22Rv1 (cell line): ENCODE measurements at regions not wholly inside any gene's neighbourhood (a gene's known extent, or its start where the extent isn't known, plus 50 kb on each side); places are given as distances from the start of the nearest gene placed in this dataset.
A peak's percentile ranks its signal among the peaks of the same experiment; 100 is the strongest.

Experiments
- H3K27ac ChIP-seq: fragments of 450-650 bp; 2 replicates; pipeline ENCODE4 v1.5.1; 2017
- CTCF ChIP-seq: fragments of 450-650 bp; IDR thresholded peaks from 2 replicates; pipeline ENCODE4 v1.5.1; 2017; ENCODE audit warnings: mild to moderate bottlenecking
- ZFX ChIP-seq: fragments of 450-650 bp; IDR thresholded peaks from 2 replicates; pipeline ENCODE4 v1.6.1; 2017; ENCODE audit warnings: antibody characterized with exemption, borderline replicate concordance

- no peak for TF ChIP-seq CTCF
- no peak for TF ChIP-seq ZFX
- H3K27ac ChIP-seq: no peak overlapping the region
Measured at GRCh38 chr10:129272866-129273650, 194.0 kb upstream of the MGMT start.

- no peak for TF ChIP-seq ZFX
- TF ChIP-seq CTCF: no peak
- no peak overlapping the region for H3K27ac ChIP-seq
Measured at GRCh38 chr10:129273860-129274259, 193.2 kb upstream of the MGMT start.

GRCh38 chr10:129274748-129275474 is 192.1 kb upstream of the MGMT start:
- 0 out of 2 replicates have a peak, but pooled peaks have one; percentile 6 for TF ChIP-seq CTCF
- TF ChIP-seq ZFX: no peak

GRCh38 chr10:129275886-129276285 is 191.2 kb upstream of the MGMT start:
- TF ChIP-seq CTCF: no peak
- TF ChIP-seq ZFX: no peak
- no peak overlapping the region for H3K27ac ChIP-seq

More at GRCh38 chr10:129274748-129275474, 192.1 kb upstream of the MGMT start:
- H3K27ac ChIP-seq: no peak overlapping the region

GRCh38 chr10:129277084-129277483 is 190.0 kb upstream of the MGMT start:
- TF ChIP-seq CTCF (no peak), ZFX (no peak)
- H3K27ac ChIP-seq: no peak overlapping the region

- TF ChIP-seq ZFX: no peak
- no peak for TF ChIP-seq CTCF
Measured at GRCh38 chr10:129277841-129278240, 189.2 kb upstream of the MGMT start.

GRCh38 chr10:129278686-129279085 is 188.4 kb upstream of the MGMT start:
- H3K27ac ChIP-seq: no peak overlapping the region
- no peak for TF ChIP-seq CTCF
- TF ChIP-seq ZFX: no peak

More at GRCh38 chr10:129277841-129278240, 189.2 kb upstream of the MGMT start:
- no peak overlapping the region for H3K27ac ChIP-seq
